OCI-LY7 (cell line): ENCODE measurements at regions not wholly inside any gene's neighbourhood (a gene's known extent, or its start where the extent isn't known, plus 50 kb on each side); places are given as distances from the start of the nearest gene placed in this dataset.

Experiments used
- CTCF ChIP-seq: fragments of 200-600 bp; sonication (generic); conservative IDR thresholded peaks from 2 replicates; pipeline ENCODE4 v1.5.1; 2014; ENCODE audit warnings: mild to moderate bottlenecking, antibody characterized with exemption, low read length, moderate library complexity, mixed read lengths
- EZH2phosphoT487 ChIP-seq: fragments of 200-600 bp; sonication (generic); IDR thresholded peaks from 2 replicates; pipeline ENCODE4 v1.6.1; 2018; ENCODE audit warnings: low read depth, borderline replicate concordance, mild to moderate bottlenecking, mixed run types, antibody characterized with exemption, low read length, moderate library complexity, mixed read lengths

- TF ChIP-seq CTCF, result no peak
- no peak for TF ChIP-seq EZH2phosphoT487
Measured at GRCh38 chr3:19765954-19766353, 168.1 kb downstream of the EFHB start.
